Trophoblast cell (in vitro differentiated cells and primary cell): ENCODE measurements at regions not wholly inside any gene's neighbourhood (a gene's known extent, or its start where the extent isn't known, plus 50 kb on each side); places are given as distances from the start of the nearest gene placed in this dataset.

ENCODE experiments used
- DNase-seq, 2 donors: peaks; one replicate each; pipeline ENCODE4 v3.0.0-alpha.2; 2016
- H2AFZ ChIP-seq: 2 replicates; pipeline ENCODE4 v1.6.1; 2013; ENCODE audit warnings: low read length, moderate library complexity, mild to moderate bottlenecking; ENCODE audit not compliant: insufficient read depth, poor library complexity
- H2AK5ac ChIP-seq: 2 replicates; pipeline ENCODE4 v1.6.1; 2013; ENCODE audit warnings: mild to moderate bottlenecking, low read length
- H2BK120ac ChIP-seq: 2 replicates; pipeline ENCODE4 v1.6.1; 2013; ENCODE audit warnings: low read length, mild to moderate bottlenecking, moderate library complexity; ENCODE audit not compliant: insufficient read depth, poor library complexity
- H2BK12ac ChIP-seq: 2 replicates; pipeline ENCODE4 v1.6.1; 2013; ENCODE audit warnings: mild to moderate bottlenecking, low read length, moderate library complexity
- H2BK5ac ChIP-seq: 2 replicates; pipeline ENCODE4 v1.6.1; 2013; ENCODE audit warnings: low read length, low read depth, moderate library complexity, mild to moderate bottlenecking; ENCODE audit not compliant: poor library complexity
- H3K14ac ChIP-seq: 2 replicates; pipeline ENCODE4 v1.6.1; 2013; ENCODE audit warnings: mild to moderate bottlenecking, low read length
- H3K18ac ChIP-seq: 2 replicates; pipeline ENCODE4 v1.6.1; 2013; ENCODE audit warnings: mild to moderate bottlenecking, low read length
- H3K23ac ChIP-seq: 2 replicates; pipeline ENCODE4 v1.6.1; 2013; ENCODE audit warnings: low read length
- H3K27ac ChIP-seq: 2 replicates; pipeline ENCODE4 v1.5.1; 2013; ENCODE audit warnings: low read depth, mild to moderate bottlenecking, inconsistent platforms, low read length, moderate library complexity
- H3K27me3 ChIP-seq: 2 replicates; pipeline ENCODE4 v1.6.1; 2013; ENCODE audit warnings: inconsistent platforms, mild to moderate bottlenecking, low read length, moderate library complexity; ENCODE audit not compliant: insufficient read depth
- H3K36me3 ChIP-seq, 2 experiments: 1 replicate in 1 of 2; 2 replicates in 1 of 2; pipeline ENCODE4 v1.6.1; 2013; ENCODE audit warnings: low read length in 2 of 2, mild to moderate bottlenecking in 2 of 2, moderate library complexity in 1 of 2; ENCODE audit not compliant: insufficient read depth in 2 of 2, control insufficient read depth in 1 of 2
- H3K4ac ChIP-seq: 2 replicates; pipeline ENCODE4 v1.6.1; 2013; ENCODE audit warnings: low read depth, mild to moderate bottlenecking, low read length, moderate library complexity
- H3K4me1 ChIP-seq, 2 experiments: 1 replicate in 1 of 2; 2 replicates in 1 of 2; pipeline ENCODE4 v1.6.1; 2013; ENCODE audit warnings: low read length in 2 of 2, mild to moderate bottlenecking in 2 of 2, moderate library complexity in 1 of 2; ENCODE audit not compliant: insufficient read depth in 2 of 2, control insufficient read depth in 1 of 2
- H3K4me2 ChIP-seq: 2 replicates; pipeline ENCODE4 v1.6.1; 2013; ENCODE audit warnings: inconsistent platforms, mild to moderate bottlenecking, low read length, moderate library complexity
- H3K4me3 ChIP-seq: 2 replicates; pipeline ENCODE4 v1.5.1; 2013; ENCODE audit warnings: mild to moderate bottlenecking, low read depth, low read length, inconsistent platforms
- H3K79me1 ChIP-seq: one replicate; pipeline ENCODE4 v1.6.1; 2013; ENCODE audit warnings: low read length
- H3K79me2 ChIP-seq: 2 replicates; pipeline ENCODE4 v1.6.1; 2013; ENCODE audit warnings: low read length, mild to moderate bottlenecking; ENCODE audit not compliant: control insufficient read depth, insufficient read depth, poor library complexity
- H3K9ac ChIP-seq: 2 replicates; pipeline ENCODE4 v1.6.1; 2013; ENCODE audit warnings: mild to moderate bottlenecking, low read length
- H3K9me3 ChIP-seq: 2 replicates; pipeline ENCODE4 v1.6.1; 2013; ENCODE audit warnings: low read depth, mild to moderate bottlenecking, control low read depth, inconsistent platforms, low read length; ENCODE audit not compliant: insufficient read depth
- H4K12ac ChIP-seq: 2 replicates; pipeline ENCODE4 v1.6.1; 2013; ENCODE audit warnings: low read depth, mild to moderate bottlenecking, low read length, moderate library complexity
- H4K8ac ChIP-seq: 2 replicates; pipeline ENCODE4 v1.6.1; 2013; ENCODE audit warnings: low read depth, mild to moderate bottlenecking, low read length, moderate library complexity
- H4K91ac ChIP-seq: one replicate; pipeline ENCODE4 v1.6.1; 2013; ENCODE audit warnings: low read depth, mild to moderate bottlenecking, low read length, moderate library complexity
- WGBS: extraction: QIAGEN DNeasy Blood & Tissue Kit; methylation state at CpG from one replicate; pipeline ENCODE4 v1.1.7; 2013; ENCODE audit warnings: missing lambda C conversion rate; ENCODE audit not compliant: insufficient read length, insufficient coverage; ENCODE audit errors: extremely low coverage; 5-methylcytosine and 5-hydroxymethylcytosine counted together

DNA sequence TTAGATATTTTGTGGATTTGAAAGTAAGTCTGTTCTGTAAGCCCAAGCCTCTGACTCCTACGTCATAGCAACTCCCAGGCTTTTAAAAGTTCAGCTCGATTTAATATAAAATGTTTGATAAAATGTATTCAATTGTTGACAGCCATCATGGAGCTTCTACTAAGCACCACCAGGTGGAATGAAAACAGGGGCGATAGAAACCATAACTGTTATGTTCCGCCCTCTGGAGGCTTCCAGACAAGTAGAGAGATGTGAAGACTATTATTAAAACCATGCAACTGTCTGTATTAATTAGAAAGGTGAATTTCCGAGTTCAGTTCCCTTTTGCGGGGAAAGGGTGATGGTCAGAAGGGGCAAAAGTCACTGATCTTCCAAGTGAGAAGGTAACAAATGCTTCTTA is 292.2 kb downstream of the NR2F2 start:
- H3K9me3 ChIP-seq = no peaks in the 10 kb centered on the region
- H3K4me1 ChIP-seq = peaks cover 2 to 5% of the 10 kb centered on the region in 2 experiments
- no peak overlapping the region for H3K9ac ChIP-seq
- no peak overlapping the region for H4K91ac ChIP-seq
- no peaks in the 10 kb centered on the region for H3K27me3 ChIP-seq
- no peak overlapping the region for H2BK120ac ChIP-seq
- no peak for DNase-seq
- WGBS = no CpG with 5 or more reads among the region's 6 CpGs
- H3K18ac ChIP-seq = no peak overlapping the region
- H3K79me1 ChIP-seq = no peaks in the 10 kb centered on the region
- H3K23ac ChIP-seq = no peak overlapping the region
- no peak overlapping the region for H3K4me3 ChIP-seq
- no peak overlapping the region for H4K8ac ChIP-seq
- H2BK5ac ChIP-seq = no peak overlapping the region
- no peak overlapping the region for H2BK12ac ChIP-seq
- H3K14ac ChIP-seq = no peak overlapping the region
- H2AK5ac ChIP-seq = no peak overlapping the region
- H3K36me3 ChIP-seq = no peaks in the 10 kb centered on the region
- no peaks in the 10 kb centered on the region for H3K79me2 ChIP-seq
- H3K4me2 ChIP-seq = no peak overlapping the region
- H3K4ac ChIP-seq = no peak overlapping the region
- no peak overlapping the region for H4K12ac ChIP-seq
- H2AFZ ChIP-seq = no peak overlapping the region
- H3K27ac ChIP-seq = no peak overlapping the region

DNA sequence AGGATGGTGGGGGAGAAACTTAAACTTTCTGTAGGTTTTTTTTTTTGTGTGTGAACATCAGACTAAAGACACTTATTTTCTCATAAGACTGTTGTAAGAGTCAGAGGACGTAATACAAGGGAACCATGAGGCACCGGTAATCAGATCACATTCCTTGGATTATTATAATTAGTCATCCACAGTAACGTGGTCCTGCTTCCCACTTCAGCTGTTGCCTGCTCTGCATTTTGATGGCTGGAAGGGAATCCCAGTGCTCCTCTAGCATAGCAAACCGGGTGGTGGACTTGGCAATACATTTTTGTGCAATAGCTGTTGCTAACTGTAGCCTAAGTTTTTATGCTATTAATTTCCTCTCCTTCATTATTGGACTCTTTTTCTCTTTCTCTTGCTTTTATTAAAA is 294.8 kb downstream of the NR2F2 start:
- Histone ChIP-seq H3K4ac (no peak overlapping the region), H3K23ac (no peak overlapping the region), H3K4me3 (no peak overlapping the region), H4K91ac (no peak overlapping the region), H2AFZ (no peak overlapping the region), H3K27ac (no peak overlapping the region), H4K12ac (no peak overlapping the region), H3K14ac (no peak overlapping the region), H3K79me1 (no peaks in the 10 kb centered on the region), H3K36me3 (no peaks in the 10 kb centered on the region), H3K9me3 (no peaks in the 10 kb centered on the region), H4K8ac (no peak overlapping the region), H3K18ac (no peak overlapping the region), H2BK120ac (no peak overlapping the region), H3K4me1 (peaks cover 2 to 5% of the 10 kb centered on the region in 2 experiments), H3K79me2 (no peaks in the 10 kb centered on the region), H3K9ac (no peak overlapping the region), H2AK5ac (no peak overlapping the region), H2BK12ac (no peak overlapping the region), H2BK5ac (no peak overlapping the region), H3K27me3 (no peaks in the 10 kb centered on the region), H3K4me2 (no peak overlapping the region)
- WGBS = no CpG with 5 or more reads among the region's 4 CpGs
- DNase-seq = peak; percentile 44 to 66

DNA sequence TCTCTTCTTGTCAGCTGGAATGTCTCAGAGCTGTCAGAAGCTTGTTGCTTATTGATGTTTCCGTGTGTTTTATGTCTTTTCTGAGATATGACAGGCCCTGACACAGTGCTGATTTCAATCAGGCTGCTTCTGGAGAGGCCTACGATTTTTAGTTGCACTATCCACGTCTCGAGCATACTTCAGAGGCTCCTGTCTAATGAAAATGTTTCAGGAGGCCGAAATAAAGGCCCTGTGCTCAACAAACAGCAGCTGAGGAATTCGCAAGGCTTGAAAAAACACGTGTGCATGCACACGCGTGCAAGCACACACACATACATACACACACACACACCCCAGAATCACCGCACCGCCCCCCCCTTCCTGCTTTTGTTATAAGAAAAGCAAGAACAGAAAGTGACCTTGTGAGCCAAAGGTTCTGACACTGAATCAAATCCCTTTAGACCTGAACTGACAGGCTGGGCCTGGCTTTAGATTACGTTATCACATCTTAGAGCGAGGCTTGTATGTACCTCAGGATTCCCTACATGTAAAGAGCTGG is 296.6 kb downstream of the NR2F2 start:
- H3K4me2 ChIP-seq = no peak overlapping the region
- DNase-seq = no peak
- no peaks in the 10 kb centered on the region for H3K27me3 ChIP-seq
- H3K23ac ChIP-seq = no peak overlapping the region
- no peak overlapping the region for H2AK5ac ChIP-seq
- H3K79me2 ChIP-seq = no peaks in the 10 kb centered on the region
- H3K9me3 ChIP-seq = no peaks in the 10 kb centered on the region
- no peaks in the 10 kb centered on the region for H3K36me3 ChIP-seq
- no peaks in the 10 kb centered on the region for H3K79me1 ChIP-seq
- WGBS = no CpG with 5 or more reads among the region's 13 CpGs
- no peak overlapping the region for H4K91ac ChIP-seq
- H3K18ac ChIP-seq = no peak overlapping the region
- H3K14ac ChIP-seq = no peak overlapping the region
- peak overlapping the region; percentile 31 for H3K27ac ChIP-seq
- H3K4me1 ChIP-seq = peaks cover 2 to 5% of the 10 kb centered on the region in 2 experiments
- H4K8ac ChIP-seq = no peak overlapping the region
- H4K12ac ChIP-seq = no peak overlapping the region
- H2AFZ ChIP-seq = no peak overlapping the region
- H3K4ac ChIP-seq = no peak overlapping the region
- no peak overlapping the region for H3K4me3 ChIP-seq
- no peak overlapping the region for H3K9ac ChIP-seq
- H2BK5ac ChIP-seq = peak overlapping the region; percentile 27
- H2BK120ac ChIP-seq = no peak overlapping the region
- H2BK12ac ChIP-seq = no peak overlapping the region

DNA sequence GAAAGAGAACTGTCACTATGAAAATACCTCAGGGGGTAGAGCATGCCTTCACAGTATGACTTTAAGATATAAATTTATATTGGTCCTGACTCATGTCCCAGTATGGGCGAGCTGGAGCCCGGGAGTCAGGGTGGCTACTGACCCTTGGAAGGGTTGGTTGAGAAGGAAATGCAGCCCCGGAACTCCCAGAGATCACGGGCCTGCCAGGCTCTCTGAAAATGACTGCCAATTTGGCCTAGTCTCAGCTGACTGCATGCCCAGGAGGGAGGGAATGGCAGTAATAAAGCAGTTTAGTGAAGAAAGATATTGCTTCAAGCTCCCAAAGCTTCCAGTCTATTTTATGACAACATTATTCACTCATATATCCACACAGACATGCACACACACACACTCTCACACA is 299.0 kb downstream of the NR2F2 start:
- Histone ChIP-seq H2BK12ac (no peak overlapping the region), H3K14ac (no peak overlapping the region), H3K36me3 (no peaks in the 10 kb centered on the region), H4K8ac (no peak overlapping the region), H2AK5ac (no peak overlapping the region), H3K4me1 (peaks cover 2 to 5% of the 10 kb centered on the region in 2 experiments), H2AFZ (no peak overlapping the region), H3K9me3 (no peaks in the 10 kb centered on the region), H3K18ac (no peak overlapping the region), H3K27me3 (no peaks in the 10 kb centered on the region), H4K12ac (no peak overlapping the region), H3K79me1 (no peaks in the 10 kb centered on the region), H3K27ac (no peak overlapping the region), H3K79me2 (no peaks in the 10 kb centered on the region), H4K91ac (no peak overlapping the region), H3K23ac (no peak overlapping the region), H3K9ac (no peak overlapping the region), H2BK5ac (no peak overlapping the region), H3K4ac (no peak overlapping the region), H3K4me2 (no peak overlapping the region), H3K4me3 (no peak overlapping the region), H2BK120ac (no peak overlapping the region)
- WGBS = no CpG with 5 or more reads among the region's 4 CpGs
- DNase-seq = no peak
